Naive thymus-derived CD8-positive, alpha-beta T cell (primary cell): ENCODE measurements at regions not wholly inside any gene's neighbourhood (a gene's known extent, or its start where the extent isn't known, plus 50 kb on each side); places are given as distances from the start of the nearest gene placed in this dataset.
"Not testable (repeated sequence)": the region's sequence is repeated elsewhere in the genome, so short reads cannot be mapped to it uniquely, and the experiment has no call there.

Experiments used
- ATAC-seq, 2 donors: fragments of 150-1000 bp; cut with Tn5 transposase in 1 of 2; sonication (Bioruptor Pico), chemical (Tn5 transposase) in 1 of 2; 1 replicate in 1 of 2; 2 replicates in 1 of 2; pipeline ENCODE4 v1.10.0; 2021; ENCODE audit warnings: mild to moderate bottlenecking in 2 of 2, moderate library complexity in 2 of 2
- POLR2A ChIA-PET: fragments of 350-600 bp; sonication (Branson Sonifier 250); formaldehyde crosslinking; loops from one replicate; lab custom pipeline; 2021; ENCODE audit warnings: antibody characterized with exemption; lab: Charles Lee
- DNase-seq, 10 donors: peaks; one replicate each; pipeline versions ENCODE4 v3.0.0 to v3.0.0-alpha.2; 2020 to 2022
- H3K27ac Mint-ChIP-seq, 10 donors: one replicate each; pipeline ENCODE4 v1.8.0; 2020 to 2022; ENCODE audit warnings: mild to moderate bottlenecking in 10 of 10, mixed read lengths in 10 of 10, moderate library complexity in 4 of 10, inconsistent platforms in 1 of 10
- H3K27me3 Mint-ChIP-seq, 5 donors: one replicate each; pipeline ENCODE4 v1.8.0; 2021 to 2022; ENCODE audit warnings: mixed read lengths in 5 of 5
- H3K36me3 Mint-ChIP-seq, 3 donors: one replicate each; pipeline ENCODE4 v1.8.0; 2020 to 2022; ENCODE audit warnings: mixed read lengths in 3 of 3, mild to moderate bottlenecking in 2 of 3, inconsistent platforms in 1 of 3
- H3K4me1 Mint-ChIP-seq, 4 donors: one replicate each; pipeline ENCODE4 v1.8.0; 2021 to 2022; ENCODE audit warnings: mixed read lengths in 4 of 4
- H3K4me3 Mint-ChIP-seq, 10 donors: one replicate each; pipeline ENCODE4 v1.8.0; 2020 to 2022; ENCODE audit warnings: mild to moderate bottlenecking in 10 of 10, mixed read lengths in 10 of 10, moderate library complexity in 6 of 10, inconsistent platforms in 1 of 10
- H3K9me3 Mint-ChIP-seq, 9 donors: one replicate each; pipeline ENCODE4 v1.8.0; 2020 to 2022; ENCODE audit warnings: mixed read lengths in 9 of 9, mild to moderate bottlenecking in 3 of 9, inconsistent platforms in 1 of 9, moderate library complexity in 1 of 9

DNA sequence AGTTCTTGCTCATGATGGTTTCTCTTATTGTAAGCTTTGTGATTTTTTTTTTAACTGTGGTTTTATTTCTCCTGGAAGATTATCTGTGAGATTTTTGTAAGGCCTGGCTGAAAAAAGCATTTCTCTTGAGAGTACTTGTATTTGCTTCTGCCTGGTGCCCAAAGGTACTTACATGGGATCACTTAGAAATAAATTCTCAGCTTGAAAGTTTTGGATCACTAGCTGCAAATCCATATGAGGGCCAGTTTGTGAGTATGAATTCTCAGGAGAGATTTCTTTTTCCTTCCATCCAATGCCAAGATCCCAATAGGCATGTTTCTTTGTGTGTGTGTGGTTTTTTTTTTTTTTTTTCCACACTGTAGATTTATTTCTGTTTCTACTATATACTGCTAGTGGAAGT lies 1884.7 kb upstream of the PCDH7 start:
- no peaks in the 10 kb centered on the region for H3K27me3 Mint-ChIP-seq
- H3K36me3 Mint-ChIP-seq = no peaks in the 10 kb centered on the region
- no peak for ATAC-seq
- no peak overlapping the region for H3K4me3 Mint-ChIP-seq
- no peaks in the 10 kb centered on the region for H3K4me1 Mint-ChIP-seq
- no peak overlapping the region for H3K27ac Mint-ChIP-seq
- H3K9me3 Mint-ChIP-seq = peaks cover 0 to 28% (median 3%) of the 10 kb centered on the region in 9 donors
- DNase-seq = no peak
- POLR2A ChIA-PET = no interaction called here

DNA sequence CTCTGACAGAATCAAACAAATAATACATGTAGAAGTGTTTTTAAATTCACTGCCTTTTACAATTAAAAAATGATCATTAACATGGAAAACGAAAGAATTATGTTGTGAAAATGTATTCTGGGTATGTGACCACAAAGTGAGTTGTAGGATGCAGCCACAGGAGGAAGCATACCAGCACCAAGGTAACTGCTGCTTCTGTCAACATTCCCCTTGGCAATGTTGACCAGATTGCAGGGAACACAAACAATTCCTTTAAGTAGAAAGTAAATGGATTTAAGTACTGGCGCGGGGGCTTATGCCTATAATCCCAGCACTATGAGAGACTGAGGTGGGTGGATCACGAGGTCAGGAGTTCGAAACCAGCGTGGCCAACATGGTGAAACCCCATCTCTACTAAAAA lies 1877.9 kb upstream of the PCDH7 start:
- Mint-ChIP-seq H3K36me3 (no peaks in the 10 kb centered on the region), H3K4me1 (no peaks in the 10 kb centered on the region), H3K9me3 (peaks cover 0 to 43% (median 11%) of the 10 kb centered on the region in 9 donors), H3K4me3 (no peak overlapping the region), H3K27ac (no peak overlapping the region), H3K27me3 (no peaks in the 10 kb centered on the region)
- ATAC-seq = no peak
- no peak for DNase-seq
- POLR2A ChIA-PET = no interaction called here

DNA sequence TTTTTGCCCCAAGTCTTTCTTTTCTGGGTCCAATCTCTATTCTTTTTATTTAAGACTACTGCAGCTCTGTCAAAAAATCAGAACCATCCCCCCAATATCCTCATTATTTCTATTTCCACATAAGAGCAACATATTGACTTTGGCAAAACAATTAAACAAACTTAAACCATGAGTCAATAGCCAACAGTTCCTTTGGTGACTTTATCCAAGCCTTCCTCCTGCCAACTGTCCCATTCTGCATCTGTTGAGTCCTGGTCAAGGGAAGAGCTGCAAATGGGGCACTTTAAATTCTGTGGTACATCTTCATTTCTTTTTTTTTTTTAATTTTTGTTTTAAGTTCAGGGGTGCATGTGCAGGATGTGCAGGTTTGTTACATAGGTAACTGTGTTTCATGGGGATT lies 1875.0 kb upstream of the PCDH7 start:
- no peaks in the 10 kb centered on the region for H3K36me3 Mint-ChIP-seq
- H3K27ac Mint-ChIP-seq = no peak overlapping the region
- H3K9me3 Mint-ChIP-seq = peaks cover 0 to 54% (median 16%) of the 10 kb centered on the region in 9 donors

DNA sequence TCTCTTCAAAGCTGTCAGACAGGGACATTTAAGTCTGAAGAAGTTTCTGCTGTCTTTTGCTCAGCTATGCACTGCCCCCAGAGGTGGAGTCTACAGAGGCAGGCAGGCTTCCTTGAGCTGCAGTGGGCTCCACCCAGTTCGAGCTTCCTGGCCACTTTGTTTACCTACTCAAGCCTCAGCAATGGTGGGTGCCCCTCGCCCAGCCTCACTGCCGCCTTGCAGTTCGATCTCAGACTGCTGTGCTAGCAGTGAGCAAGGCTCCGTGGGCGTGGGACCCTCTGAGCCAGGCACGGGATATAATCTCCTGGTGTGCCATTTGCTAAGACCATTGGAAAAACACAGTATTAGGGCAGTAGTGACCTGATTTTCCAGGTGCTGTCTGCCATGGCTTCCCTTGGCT lies 1863.1 kb upstream of the PCDH7 start:
- H3K27me3 Mint-ChIP-seq, ATAC-seq, DNase-seq, H3K27ac Mint-ChIP-seq, POLR2A ChIA-PET, H3K4me3 Mint-ChIP-seq, H3K36me3 Mint-ChIP-seq, H3K4me1 Mint-ChIP-seq: not testable (repeated sequence)
- H3K9me3 Mint-ChIP-seq = peaks cover 0 to 31% (median 17%) of the 10 kb centered on the region in 9 donors

More for the DNA sequence above, 1875.0 kb upstream of the PCDH7 start:
- DNase-seq = no peak
- Mint-ChIP-seq H3K4me3 (no peak overlapping the region), H3K27me3 (no peaks in the 10 kb centered on the region), H3K4me1 (no peaks in the 10 kb centered on the region)
- ATAC-seq = no peak
- POLR2A ChIA-PET = no interaction called here

DNA sequence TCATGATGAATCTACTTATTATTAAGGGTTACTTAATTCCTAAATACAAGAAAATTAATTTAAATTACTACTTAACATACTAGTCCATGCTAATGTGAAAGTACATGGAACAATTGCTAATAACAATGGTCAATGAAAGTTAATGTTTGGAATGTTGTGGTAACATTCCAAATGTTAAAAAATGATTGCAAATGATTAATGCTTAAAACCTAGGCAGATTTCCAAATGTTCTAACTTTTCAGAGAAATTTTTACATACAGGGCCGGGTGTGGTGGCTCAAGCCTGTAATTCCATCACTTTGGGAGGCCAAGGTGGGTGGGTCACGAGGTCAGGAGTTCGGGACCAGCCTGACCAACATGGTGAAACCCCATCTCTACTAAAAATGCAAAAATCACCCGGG lies 1851.3 kb upstream of the PCDH7 start:
- Mint-ChIP-seq H3K9me3 (peaks cover 3 to 24% (median 11%) of the 10 kb centered on the region in 9 donors), H3K27ac (no peak overlapping the region), H3K36me3 (peaks cover 0 to 1% (median 0%) of the 10 kb centered on the region in 3 donors), H3K27me3 (no peaks in the 10 kb centered on the region), H3K4me3 (no peak overlapping the region), H3K4me1 (no peaks in the 10 kb centered on the region)
- DNase-seq (no peak), ATAC-seq (no peak)
- POLR2A ChIA-PET = no interaction called here

DNA sequence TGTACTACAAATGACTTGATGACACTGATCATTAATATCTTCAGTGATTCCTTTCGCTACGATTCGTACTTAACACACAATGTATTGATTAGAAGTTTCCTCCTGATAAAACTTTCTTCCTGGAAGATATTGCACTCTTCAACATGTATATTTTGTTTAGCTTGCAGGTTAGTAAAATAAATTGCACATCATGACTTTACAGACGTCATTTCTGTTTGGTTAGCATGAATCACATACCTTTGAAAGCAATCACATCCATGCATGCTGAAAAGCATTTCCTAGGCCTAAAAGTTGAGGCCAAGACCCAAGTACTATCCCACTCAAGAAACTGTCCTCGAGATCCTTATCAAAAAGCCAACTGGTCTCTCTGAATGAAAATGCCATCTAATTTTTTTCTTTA lies 1841.0 kb upstream of the PCDH7 start:
- Mint-ChIP-seq H3K36me3 (no peaks in the 10 kb centered on the region), H3K9me3 (peaks cover 0 to 16% (median 8%) of the 10 kb centered on the region in 9 donors), H3K27me3 (no peaks in the 10 kb centered on the region), H3K4me1 (no peaks in the 10 kb centered on the region), H3K27ac (no peak overlapping the region), H3K4me3 (no peak overlapping the region)
- no peak for ATAC-seq
- POLR2A ChIA-PET = no interaction called here
- no peak for DNase-seq

DNA sequence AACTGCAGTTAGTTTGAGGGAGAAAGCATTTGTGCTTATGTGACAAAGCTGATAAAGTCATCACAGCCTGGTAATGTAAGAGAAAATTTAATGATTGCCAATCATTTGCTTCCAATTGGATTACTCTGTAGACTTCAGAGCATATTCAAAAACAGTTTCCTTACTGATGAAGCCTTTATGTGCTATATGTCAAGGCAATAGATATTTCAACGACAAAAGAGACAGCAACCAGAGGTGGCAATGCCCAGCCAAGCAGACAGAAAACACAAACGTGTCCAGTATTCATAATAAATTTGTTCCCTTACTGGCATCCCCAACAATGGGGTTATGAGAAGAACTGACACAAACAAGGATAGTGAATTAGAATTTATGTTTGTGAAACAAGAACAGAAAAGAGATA lies 1840.3 kb upstream of the PCDH7 start:
- ATAC-seq = no peak
- H3K4me3 Mint-ChIP-seq = no peak overlapping the region

DNA sequence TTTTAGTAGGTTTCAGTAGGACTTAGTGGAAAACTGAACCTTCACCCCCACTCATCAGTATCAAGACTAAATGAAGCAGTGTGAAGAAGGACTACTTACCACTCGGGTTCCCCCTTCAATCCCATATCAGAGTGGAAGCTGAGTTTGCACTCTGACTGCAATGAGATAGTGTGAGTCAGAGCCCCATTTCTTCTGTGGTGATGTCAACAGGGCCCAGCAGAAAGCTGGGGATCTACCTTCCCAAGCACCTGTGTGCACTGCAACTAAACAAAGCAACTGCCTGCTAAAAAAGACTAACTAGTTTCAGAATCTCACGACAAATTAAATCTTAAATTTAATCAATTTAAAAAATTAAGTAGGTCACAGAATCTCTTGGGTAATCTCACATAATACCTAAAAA lies 1837.0 kb upstream of the PCDH7 start:
- POLR2A ChIA-PET = no interaction called here
- DNase-seq = no peak
- Mint-ChIP-seq H3K27ac (no peak overlapping the region), H3K27me3 (no peaks in the 10 kb centered on the region), H3K36me3 (no peaks in the 10 kb centered on the region), H3K4me3 (no peak overlapping the region), H3K4me1 (no peaks in the 10 kb centered on the region), H3K9me3 (peaks cover 0 to 21% (median 3%) of the 10 kb centered on the region in 9 donors)
- ATAC-seq = no peak

More for the DNA sequence above, 1840.3 kb upstream of the PCDH7 start:
- DNase-seq = no peak
- Mint-ChIP-seq H3K9me3 (peaks cover 0 to 21% (median 8%) of the 10 kb centered on the region in 9 donors), H3K27me3 (no peaks in the 10 kb centered on the region), H3K36me3 (no peaks in the 10 kb centered on the region), H3K4me1 (no peaks in the 10 kb centered on the region), H3K27ac (no peak overlapping the region)
- POLR2A ChIA-PET = no interaction called here

DNA sequence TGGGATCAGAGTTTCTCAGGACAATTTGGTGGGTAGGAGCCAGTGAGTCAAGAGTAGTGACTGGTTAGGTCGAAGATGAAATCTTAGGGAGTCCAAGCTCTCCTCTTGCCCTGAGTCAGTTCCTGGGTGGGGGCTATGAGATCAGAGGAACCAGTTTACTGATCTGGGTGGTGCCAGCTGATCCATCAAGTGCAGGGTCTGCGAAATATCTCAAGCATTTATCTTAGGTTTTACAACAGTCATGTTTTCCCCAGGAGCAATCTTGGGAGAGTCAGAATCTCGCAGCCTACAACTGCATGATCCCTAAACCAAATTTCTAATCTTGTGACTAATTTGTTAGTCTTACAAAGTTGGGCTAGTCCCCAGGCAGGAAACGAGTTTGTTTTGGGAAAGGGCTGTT lies 1833.2 kb upstream of the PCDH7 start:
- POLR2A ChIA-PET = no interaction called here
- Mint-ChIP-seq H3K9me3 (peaks cover 0 to 9% (median 3%) of the 10 kb centered on the region in 9 donors), H3K4me1 (no peaks in the 10 kb centered on the region), H3K36me3 (no peaks in the 10 kb centered on the region), H3K27me3 (no peaks in the 10 kb centered on the region), H3K27ac (no peak overlapping the region), H3K4me3 (no peak overlapping the region)
- no peak for DNase-seq
- no peak for ATAC-seq

DNA sequence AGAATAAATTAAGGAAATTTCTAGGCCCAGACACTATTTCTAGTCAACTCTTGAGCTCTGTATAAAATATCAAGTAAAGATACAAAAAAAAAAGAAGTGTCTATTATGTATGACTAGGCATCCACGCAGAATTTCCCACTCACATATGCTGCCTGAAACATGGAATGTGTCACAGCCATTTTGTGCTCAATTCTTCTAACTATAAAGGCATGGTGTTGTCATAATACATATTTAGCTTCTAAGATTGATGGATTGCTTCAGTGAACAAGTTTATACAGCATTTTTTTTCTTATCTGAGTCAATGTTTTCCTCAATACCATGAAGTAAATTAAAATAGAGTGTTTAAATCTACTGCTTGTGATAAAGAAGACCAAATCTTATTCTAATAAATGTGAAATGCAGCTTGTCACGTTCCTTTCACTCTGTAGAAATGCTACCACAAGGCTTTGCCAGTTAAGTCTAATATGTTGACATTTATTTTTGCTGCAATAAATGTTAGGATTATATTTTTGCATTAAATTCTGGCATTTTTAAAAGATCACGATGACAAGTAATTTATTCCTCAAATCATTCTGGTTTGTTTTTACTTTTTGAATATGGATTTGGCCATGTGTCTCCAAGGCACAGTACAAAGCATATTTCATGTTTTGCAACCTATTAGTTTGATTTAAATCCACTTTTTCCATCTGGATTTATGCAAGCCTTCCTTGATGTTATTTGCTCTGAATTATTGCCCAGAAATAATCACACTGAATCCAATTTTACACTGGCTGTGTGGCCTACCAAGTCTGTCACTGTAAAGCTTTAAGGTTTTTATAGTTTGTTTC lies 1829.0 kb upstream of the PCDH7 start:
- Mint-ChIP-seq H3K9me3 (peaks cover 0 to 17% (median 9%) of the 10 kb centered on the region in 9 donors), H3K4me1 (no peaks in the 10 kb centered on the region), H3K36me3 (no peaks in the 10 kb centered on the region), H3K27ac (no peak overlapping the region), H3K4me3 (no peak overlapping the region), H3K27me3 (no peaks in the 10 kb centered on the region)
- ATAC-seq = no peak
- POLR2A ChIA-PET = no interaction called here
- DNase-seq = no peak

DNA sequence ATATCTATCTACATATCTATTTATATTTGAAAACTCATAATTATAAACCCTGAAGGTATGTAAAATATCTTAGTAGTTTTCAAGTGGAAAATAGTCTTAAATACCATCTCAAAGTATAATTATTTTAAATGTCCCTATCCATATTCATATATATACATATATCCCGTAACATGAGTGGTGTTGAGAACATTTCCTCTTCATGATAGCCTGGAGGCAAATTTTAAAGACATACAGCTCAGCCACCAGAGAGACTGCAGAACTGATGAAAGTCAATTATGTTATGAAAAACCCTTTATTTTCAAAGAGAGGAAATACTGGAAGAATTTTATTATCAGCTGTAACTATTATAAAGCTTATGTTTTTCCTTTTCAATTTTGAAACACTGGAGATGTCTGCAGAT lies 1806.7 kb upstream of the PCDH7 start:
- H3K36me3 Mint-ChIP-seq = no peaks in the 10 kb centered on the region
- H3K9me3 Mint-ChIP-seq = peaks cover 0 to 26% (median 10%) of the 10 kb centered on the region in 9 donors
- no peaks in the 10 kb centered on the region for H3K4me1 Mint-ChIP-seq
- H3K27me3 Mint-ChIP-seq = no peaks in the 10 kb centered on the region
- ATAC-seq (no peak), DNase-seq (no peak)
- no peak overlapping the region for H3K27ac Mint-ChIP-seq
- POLR2A ChIA-PET = no interaction called here
- no peak overlapping the region for H3K4me3 Mint-ChIP-seq

DNA sequence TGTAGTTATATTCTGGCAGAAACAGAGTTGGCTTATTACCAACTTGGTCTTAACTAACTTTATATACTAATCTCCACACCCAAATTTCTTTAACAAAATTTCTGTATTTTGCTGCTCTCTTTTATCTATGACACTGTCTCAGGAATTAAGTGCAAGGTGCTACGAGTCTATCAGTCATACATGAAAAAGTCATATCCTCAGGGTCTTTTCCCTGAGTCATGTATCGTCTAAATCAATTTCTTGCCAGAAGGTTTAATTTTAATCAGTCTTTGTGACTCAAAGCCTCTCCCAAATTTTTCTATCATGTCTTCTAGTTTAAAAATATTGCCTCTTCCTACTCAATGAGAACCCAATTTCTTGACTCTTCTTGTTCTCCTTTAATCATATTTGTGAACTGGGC lies 1803.6 kb upstream of the PCDH7 start:
- Mint-ChIP-seq H3K4me1 (no peaks in the 10 kb centered on the region), H3K9me3 (peaks cover 5 to 39% (median 10%) of the 10 kb centered on the region in 9 donors), H3K4me3 (no peak overlapping the region), H3K27ac (no peak overlapping the region), H3K36me3 (no peaks in the 10 kb centered on the region), H3K27me3 (no peaks in the 10 kb centered on the region)
- DNase-seq = no peak
- no peak for ATAC-seq
- POLR2A ChIA-PET = no interaction called here

DNA sequence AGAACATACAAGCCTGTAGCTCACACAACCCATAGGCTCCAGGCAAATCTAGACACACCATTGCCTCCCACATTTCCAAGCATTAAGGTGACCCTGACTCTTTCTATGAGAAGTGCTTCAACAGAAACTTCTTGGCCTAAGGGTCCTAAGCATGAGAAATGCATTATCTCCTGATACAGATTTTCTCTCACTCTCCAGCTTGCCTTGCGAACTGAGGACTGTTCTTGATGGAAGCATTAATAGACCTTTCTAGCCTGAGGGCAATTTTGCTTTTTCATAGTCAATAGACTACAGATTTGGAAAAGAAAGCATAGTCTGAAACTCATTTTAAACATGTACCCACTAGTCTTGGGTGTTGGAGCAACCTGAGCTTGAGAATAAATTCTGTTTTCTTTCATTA lies 1801.3 kb upstream of the PCDH7 start:
- no peak for DNase-seq
- H3K36me3 Mint-ChIP-seq = no peaks in the 10 kb centered on the region

DNA sequence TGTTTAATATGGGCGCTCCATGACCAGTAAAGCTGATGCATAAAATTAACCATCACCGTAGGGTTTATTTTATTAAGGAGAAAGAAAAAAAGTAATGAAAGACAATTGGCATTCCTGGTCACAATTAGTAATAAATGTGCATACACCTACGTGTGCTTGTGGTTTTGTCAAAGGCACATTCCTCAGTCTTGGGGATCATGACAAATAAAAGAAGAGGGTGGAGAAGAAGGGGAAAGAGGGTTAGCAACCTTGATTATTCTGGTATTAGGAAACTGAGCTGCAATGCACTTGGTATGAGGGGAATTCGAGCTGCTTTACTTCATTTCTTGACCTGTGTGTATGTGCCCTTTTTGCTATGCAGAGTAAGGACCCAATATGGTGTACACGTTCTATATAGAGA lies 1798.3 kb upstream of the PCDH7 start:
- H3K4me1 Mint-ChIP-seq = no peaks in the 10 kb centered on the region
- peaks cover 2 to 36% (median 10%) of the 10 kb centered on the region in 9 donors for H3K9me3 Mint-ChIP-seq

More for the DNA sequence above, 1801.3 kb upstream of the PCDH7 start:
- no peaks in the 10 kb centered on the region for H3K27me3 Mint-ChIP-seq
- ATAC-seq = no peak
- H3K4me1 Mint-ChIP-seq = no peaks in the 10 kb centered on the region
- peaks cover 5 to 44% (median 13%) of the 10 kb centered on the region in 9 donors for H3K9me3 Mint-ChIP-seq
- POLR2A ChIA-PET = no interaction called here
- no peak overlapping the region for H3K4me3 Mint-ChIP-seq
- no peak overlapping the region for H3K27ac Mint-ChIP-seq

More for the DNA sequence above, 1798.3 kb upstream of the PCDH7 start:
- H3K27me3 Mint-ChIP-seq = no peaks in the 10 kb centered on the region
- ATAC-seq (no peak), DNase-seq (no peak)
- H3K4me3 Mint-ChIP-seq = no peak overlapping the region
- POLR2A ChIA-PET = no interaction called here
- no peaks in the 10 kb centered on the region for H3K36me3 Mint-ChIP-seq
- H3K27ac Mint-ChIP-seq = no peak overlapping the region
